OCI-LY3 (cell line): ENCODE measurements at regions not wholly inside any gene's neighbourhood (a gene's known extent, or its start where the extent isn't known, plus 50 kb on each side); places are given as distances from the start of the nearest gene placed in this dataset.

Source experiments
- CTCF ChIP-seq: fragments of 200-600, 300-600 bp; sonication (generic); IDR thresholded peaks from 2 replicates; pipeline ENCODE4 v1.5.1; 2014; ENCODE audit warnings: antibody characterized with exemption, low read length, low read depth
- EZH2phosphoT487 ChIP-seq: fragments of 200-600 bp; shearing (Covaris generic); IDR thresholded peaks from 2 replicates; pipeline ENCODE4 v1.6.1; 2018; ENCODE audit warnings: antibody characterized with exemption, mixed run types, low read depth

GRCh38 chr1:244283772-244284171, 167.9 kb downstream of the ADSS2 start:
- TF ChIP-seq CTCF = no peak
- no peak for TF ChIP-seq EZH2phosphoT487
